ENCODE measurements at regions not wholly inside any gene's neighbourhood (a gene's known extent, or its start where the extent isn't known, plus 50 kb on each side); places are given as distances from the start of the nearest gene placed in this dataset.
"Not testable (repeated sequence)": the region's sequence is repeated elsewhere in the genome, so short reads cannot be mapped to it uniquely, and the experiment has no call there.

DNA sequence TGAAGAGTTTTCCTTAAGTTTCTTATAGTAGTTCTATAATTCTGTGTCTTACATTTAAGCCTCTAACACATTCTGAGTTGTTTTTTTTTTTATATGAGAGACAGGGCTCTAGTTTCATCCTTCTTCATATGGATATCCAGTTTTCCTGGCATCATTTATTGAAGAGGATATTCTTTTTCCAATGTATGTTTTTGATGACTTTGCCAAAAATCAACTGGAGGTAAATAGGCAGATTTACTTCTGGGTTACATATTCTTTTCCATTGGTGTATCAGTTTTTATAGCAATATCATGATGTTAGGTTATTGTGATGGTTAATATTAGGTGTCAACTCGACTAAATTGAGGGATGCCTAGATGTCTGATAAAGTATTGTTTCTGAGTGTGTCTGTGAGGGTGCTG is 650.7 kb upstream of the GRID2 start:
- DNase-seq, result no peak

DNA sequence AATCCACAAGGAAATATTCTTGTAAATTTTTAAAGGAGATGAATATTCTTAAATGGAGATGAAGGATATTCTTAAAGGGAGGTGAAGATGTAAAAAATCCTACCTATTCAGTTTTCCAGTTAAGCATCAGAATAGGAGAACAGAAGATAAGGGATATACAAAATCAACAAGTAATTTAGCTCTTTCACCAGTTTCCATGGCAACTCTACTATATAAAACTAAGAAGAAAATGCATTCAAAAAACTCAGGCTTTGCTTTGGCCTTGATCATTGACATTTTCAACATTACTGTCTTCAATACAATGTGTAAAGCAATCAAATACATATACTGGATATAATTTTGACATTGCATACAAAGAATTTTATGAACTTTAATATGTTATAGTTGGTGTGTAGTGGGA is 622.7 kb upstream of the GRID2 start:
- DNase-seq, result no peak

DNA sequence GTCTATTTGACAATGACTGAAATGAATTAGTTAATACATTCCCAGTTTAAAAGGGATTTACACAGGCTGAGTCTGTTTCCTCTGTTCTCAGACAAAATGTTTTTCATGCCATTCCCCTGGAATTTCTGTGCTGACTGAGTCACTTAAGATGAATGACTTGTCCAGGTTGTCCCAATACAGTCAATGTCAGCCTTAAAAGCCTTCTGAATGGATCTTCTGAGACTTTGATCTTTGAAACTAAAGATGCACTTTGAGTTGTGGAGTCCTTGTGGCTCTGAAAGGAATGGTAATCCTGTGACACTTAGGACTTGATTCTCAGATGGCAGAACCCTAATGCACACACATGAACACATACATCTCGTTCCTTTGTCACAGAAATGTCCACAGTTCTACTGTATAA is 622.2 kb upstream of the GRID2 start:
- no peak for DNase-seq

DNA sequence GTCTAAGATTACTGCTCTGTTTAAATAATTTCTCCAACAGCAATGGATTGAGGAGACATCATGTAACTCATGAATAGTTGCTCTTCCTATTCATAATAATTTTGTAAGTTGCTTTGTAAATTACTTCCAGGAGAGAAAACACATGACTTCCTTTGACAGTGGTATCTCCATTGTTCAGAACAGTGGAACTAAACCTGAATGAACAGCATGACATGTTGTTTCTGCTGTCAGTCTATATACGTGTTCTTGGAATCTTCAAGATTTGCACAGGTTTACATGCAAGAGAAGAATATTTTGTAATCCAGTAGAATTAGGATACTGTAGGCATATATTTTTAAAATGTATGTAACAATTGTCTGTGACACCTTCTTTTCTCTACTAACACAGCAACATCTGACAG is 618.8 kb upstream of the GRID2 start:
- no peak for DNase-seq

DNA sequence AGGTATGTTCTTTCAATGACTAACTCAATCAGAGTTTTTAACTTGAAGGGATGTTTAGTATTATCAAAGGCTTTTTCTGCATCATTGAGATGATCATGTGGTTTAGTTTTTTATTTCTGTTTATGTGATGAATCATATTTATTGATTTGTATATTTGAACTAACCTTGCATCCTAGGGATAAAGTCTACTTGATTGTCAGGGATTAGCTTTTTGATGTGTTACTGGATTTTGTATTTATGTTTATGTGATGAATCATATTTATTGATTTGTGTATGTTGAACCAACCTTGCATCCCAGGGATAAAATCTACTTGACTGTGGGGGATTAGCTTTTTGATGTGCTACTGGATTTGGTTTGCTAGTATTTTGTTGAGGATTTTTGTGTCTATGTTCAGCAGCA is 615.4 kb upstream of the GRID2 start:
- DNase-seq, result no peak

DNA sequence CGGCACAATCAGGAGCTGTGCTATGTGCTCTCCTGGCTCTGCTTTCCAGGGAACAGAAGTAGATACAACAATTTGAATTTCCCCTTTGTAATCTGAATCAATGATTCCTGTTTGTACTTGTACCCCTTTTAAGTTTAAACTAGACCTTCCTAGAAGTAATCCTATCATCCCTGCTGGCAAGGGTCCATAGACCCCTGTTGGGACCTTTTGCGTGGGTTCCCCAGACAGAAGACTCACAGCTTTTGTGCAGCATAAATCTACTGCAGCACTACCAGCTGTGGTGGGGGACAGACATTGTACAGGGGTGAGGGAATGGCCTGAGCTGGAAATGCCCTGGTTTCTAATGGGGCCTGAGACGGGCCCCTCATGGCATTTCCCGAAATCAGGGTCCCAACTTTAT is 604.1 kb upstream of the GRID2 start:
- not testable (repeated sequence) for DNase-seq

DNA sequence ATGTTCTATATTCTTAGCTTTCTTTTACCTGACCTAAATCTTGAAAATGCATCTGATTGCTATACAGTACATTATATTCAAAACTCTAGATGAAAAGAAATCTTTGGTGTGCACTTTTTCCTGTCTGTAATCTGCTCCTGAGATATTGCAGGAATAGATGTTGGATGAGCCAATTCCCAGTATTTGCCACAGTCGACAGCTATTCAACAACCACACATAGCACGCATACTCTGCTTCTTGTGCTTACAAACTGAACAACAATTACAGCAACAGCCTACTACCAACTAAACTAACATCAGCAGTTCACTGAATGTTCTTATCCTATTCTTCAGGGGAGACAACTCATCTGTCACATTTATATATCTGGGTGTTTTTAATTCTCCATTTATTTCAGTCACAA is 573.9 kb upstream of the GRID2 start:
- DNase-seq, result no peak

DNA sequence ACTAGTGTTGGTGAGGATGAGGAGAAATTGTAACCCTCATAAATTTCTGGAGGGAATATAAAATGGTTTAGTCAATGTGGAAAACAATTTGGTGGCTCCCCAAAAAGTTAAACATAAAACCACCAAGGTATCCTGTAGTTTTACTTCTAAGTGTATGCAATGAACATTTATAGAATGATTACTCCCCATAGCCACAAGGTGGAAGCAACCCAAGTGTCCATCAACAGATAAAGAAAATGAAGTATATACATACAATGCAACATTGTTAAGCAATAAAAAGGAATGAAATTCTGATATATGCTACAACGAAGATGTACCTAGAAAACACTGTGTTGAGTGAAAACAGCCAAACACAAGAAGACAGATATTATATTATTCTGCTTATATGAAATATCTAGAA is 569.1 kb upstream of the GRID2 start:
- no peak for DNase-seq

DNA sequence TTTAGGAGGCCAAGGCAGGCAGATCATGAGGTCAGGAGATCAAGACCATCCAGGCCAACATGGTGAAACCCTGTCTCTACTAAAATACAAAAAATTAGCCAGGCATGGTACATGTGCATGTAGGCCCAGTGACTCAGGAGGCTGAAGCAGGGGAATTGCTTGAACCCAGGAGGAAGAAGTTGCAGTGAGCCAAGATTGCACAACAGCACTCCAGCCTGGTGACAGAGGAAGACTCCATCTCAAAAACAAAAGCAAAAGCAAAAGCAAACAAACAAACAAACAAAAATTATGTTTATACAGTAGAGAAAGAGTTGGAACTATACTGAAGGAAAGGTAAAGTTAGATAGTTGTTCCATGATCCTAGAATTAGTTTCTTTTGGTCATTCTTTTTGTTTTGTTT is 564.9 kb upstream of the GRID2 start:
- DNase-seq, result not testable (repeated sequence)

DNA sequence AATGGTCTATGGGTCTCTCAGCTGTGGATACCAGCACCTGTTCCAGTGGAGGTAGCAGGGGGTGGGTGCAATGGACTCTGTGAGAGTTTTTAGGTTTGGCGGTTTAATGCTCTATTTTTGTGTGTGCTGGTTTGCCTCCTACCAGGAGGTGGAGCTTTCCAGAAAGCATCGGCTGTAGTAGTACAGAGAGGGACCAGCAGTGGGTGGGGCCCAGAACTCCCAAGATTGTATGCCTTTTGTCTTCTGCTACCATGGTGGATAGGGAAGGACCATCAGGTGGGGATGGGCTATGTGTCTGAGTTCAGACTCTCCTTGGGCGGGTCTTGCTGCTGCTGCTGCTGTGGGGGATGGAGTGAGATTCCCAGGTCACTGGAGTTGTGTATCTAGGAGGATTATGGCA is 557.2 kb upstream of the GRID2 start:
- no peak for DNase-seq

DNA sequence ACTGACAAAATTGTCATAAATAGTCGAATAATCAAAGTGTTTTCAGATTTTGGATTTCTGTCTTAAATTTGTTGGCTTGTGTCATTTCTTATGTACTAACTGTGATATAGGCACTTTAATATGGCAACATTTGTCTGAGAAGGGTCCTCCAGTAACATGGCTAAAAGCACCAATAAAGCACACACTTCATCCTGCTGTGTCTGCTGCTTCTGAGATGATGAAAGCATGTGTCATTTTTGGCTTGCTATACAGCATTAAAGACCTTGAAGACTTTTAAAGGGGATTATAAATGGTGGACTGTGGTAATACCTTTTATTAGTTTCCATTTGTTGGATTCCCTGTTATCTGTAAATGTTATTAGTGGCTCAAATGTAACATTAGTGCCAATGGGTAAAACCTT is 551.8 kb upstream of the GRID2 start:
- DNase-seq, result no peak

DNA sequence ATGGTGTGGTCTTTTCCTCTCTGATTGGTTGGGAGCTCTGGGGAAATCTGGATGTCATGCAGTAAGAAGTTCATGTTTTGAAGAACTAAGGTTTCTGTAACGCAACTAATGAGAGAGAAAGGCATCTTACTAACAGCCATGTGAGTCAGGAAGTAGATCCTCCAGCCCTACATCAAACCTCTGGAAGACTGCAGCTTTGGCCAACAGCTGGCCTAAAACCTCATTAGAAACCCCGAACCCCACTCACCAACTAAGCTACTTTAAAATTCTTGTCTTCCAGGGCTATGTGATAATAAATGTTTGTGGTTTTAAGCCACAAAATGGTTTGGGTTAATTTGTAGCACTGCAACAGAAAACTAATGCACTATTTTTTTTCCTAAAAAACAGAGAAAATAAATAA is 549.0 kb upstream of the GRID2 start:
- no peak for DNase-seq

DNA sequence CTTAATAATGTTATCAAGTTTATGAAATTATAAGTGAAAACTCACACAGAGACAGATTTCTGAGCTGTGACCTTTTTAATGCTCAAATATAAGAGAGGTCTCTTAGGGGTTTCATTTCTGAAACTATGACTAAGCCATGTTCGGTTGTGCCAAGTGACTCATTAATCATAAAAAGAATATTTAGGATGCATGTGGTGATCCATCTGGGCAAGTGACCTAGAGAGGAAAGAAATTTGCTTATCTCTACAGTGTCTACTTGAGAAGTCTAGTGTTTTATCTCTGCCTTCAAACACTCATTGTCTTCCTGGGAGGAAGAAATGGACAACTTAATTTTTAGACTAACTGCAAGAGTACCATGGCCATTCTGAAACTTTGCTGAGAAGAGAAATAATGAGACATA is 545.3 kb upstream of the GRID2 start:
- no peak for DNase-seq

DNA sequence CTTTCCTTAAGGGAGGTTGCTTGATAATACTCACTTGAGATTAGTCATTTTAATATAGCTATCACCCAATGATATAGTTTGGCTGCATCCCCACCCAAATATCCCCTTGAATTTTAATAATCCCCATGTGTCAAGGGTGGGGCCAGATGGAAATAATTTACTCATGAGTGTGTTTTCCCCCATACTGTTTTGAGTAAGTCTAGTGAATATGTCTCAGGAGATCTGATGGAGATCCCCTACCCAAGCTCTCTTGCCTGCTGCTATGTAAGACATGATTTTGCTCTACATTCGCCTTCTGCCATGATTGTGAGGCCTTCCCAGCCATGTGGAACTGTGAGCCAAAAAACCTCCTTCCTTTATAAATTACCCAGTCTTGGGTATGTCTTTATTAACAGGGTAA is 539.7 kb upstream of the GRID2 start:
- no peak for DNase-seq

DNA sequence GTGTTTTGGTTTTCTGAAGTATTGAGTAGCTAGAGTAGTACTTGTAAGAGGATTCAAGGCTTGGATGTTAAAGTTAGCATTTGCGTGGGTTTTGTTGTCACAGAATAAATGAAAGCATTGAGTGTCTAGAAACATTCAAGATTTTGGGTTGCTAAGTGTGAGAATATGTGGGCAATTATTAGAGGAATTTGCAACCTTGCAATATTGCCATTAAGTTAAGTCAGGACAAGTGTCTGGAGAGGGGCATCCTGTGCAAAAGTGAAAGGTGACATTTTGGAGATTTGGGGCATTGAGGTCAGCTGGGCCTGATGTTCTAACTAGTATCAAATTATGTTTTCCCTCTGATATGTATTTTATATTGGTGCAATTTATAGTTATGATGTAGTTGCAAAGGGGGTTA is 533.9 kb upstream of the GRID2 start:
- no peak for DNase-seq

DNA sequence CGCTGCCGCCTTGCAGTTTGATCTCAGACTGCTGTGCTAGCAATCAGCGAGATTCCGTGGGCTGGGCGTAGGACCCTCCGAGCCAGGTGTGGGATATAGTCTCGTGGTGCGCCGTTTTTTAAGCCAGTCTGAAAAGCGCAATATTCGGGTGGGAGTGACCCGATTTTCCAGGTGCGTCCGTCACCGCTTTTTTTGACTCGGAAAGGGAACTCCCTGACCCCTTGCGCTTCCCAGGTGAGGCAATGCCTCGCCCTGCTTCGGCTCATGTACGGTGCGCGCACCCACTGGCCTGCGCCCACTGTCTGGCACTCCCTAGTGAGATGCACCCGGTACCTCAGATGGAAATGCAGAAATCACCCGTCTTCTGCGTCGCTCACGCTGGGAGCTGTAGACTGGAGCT is 512.1 kb upstream of the GRID2 start:
- not testable (repeated sequence) for DNase-seq

DNA sequence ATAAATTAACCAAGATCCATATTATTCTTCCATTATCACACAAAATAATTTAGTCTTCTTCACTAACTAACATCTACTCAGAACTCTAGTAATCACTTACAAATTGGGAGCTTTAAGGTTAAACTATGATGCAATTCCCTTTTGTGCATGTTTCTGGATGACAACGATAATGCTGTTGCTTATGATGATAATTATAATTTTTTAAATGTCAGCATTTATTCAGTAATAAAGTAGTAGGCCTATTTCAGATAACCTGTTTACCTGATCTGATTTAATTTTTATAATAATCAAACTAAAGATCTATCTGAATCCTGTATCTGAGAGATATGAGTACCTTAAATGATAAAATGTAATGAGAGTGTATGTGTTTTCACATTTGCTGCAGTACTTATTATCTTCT is 507.8 kb upstream of the GRID2 start:
- no peak for DNase-seq

DNA sequence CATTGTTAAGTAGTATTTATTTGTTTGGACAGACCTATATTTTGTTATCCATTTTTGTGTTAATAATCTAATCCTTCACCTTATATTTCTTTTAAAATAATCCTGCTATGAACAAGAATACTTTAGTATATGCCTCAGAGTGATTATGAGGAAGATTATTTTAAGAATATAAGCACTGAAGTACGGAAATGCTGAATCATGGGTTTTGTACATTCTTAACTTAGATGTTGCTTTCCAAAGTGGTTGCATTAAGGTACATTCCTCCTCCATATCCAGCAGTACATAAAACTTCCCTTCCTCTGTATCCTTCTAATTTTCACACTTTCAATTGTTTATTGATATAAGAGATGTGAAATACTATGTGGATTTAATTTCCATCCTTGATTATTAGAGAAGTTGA is 491.4 kb upstream of the GRID2 start:
- no peak for DNase-seq

DNA sequence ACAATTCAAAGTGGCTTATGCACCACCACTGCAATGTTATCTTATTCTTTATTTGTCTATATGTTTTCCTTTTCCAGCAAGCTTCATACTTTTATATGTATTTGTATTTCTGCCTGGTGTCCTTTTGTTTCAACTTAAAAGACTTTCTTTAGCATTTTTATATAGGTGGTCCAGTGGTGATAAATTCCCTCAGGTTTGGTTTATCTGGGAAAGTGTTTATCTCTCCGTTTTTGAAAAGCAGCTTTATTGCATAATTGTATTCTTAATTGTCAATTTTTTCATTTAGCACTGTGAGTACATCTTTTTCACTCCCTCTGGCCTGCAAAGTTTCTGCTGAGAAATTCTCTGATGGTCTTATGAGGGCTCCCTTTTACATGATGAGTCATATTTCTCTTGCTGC is 479.0 kb upstream of the GRID2 start:
- DNase-seq, result no peak

DNA sequence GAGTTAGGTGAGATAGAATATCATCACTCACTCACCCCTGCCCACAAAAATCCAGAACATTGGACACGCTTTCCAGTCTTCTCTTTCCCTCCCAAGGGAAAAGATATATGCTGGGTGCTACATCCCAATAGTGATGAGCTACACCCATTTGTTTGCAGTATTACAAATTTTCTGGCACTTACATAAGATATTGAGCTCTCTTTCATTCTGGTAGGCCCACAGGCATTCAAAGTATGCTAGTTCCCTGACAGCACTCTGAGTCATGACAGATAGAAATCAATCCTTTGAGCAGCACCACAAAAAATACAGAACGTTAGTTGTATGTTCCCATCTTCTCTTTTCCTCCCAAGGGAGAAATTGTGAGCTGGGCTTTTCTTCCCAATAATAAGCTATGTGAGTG is 477.6 kb upstream of the GRID2 start:
- no peak for DNase-seq

DNA sequence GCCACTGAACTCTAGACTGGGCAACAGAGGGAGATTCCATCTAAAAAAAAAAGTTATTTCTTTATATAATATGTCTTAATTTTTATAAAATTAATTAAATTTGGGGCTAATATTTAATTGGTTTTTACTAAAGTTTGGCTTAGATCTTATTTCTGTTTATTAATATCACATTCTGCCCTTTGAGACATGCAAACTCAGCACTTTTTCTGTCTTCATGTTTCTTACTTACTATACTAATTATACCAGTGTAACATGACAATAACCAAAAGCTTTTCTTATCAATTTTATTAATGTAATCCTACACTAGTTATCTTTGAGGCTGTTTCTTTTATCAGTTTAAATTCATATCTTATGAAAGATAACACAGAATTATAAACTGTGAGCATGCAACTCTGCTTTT is 475.9 kb upstream of the GRID2 start:
- no peak for DNase-seq

DNA sequence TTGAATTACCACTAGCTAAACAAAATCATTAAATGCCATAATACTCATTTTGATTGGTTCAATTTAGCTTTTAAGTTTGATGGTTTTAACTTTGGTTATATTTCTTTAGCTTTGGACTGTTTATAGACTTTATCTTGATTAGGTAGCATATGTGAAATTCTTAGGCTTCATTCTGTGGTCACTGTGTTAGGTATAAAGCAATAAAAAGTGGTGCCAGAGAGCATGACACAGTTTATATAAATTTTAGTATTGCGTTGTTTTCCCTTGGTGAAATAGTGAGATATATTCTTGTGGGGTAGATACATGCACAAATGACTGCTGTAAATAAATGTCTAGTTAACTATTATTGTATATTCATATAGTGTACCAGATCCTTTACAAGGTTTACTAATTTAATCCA is 474.2 kb upstream of the GRID2 start:
- DNase-seq, result no peak

DNA sequence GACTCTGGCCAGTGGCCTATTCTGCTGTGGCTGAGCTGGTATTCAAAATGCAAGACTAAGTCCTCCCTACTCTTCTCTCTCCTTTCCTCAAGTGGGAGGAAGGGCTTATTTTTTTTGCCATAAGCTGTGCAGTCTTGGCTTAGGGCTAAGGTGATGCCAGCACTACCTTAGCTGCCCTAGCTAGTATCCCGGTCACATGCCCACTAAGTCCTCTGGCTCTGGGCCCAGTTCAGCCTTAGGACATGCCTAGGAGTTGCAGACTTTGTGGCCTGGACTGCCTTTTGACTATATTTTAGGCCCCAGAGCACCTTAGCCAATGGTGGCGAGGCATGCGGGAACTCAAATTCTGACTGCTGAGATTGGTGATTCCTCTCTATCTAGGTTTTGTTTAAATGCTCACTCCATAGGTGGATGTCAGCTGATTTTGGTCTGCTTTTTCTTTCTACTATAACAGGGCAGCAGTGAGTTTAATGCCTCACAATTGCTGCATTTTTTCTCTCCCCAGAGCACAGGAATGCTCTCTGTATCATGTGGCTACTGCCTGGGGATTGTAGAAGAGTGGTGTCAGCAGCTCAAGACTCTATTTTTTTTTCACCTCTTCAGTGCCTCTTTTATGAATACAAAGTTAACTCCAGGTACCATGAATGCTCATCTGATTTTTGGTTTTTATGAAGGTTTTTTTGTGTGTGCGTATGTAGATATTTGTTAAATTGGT is 472.9 kb upstream of the GRID2 start:
- no peak for DNase-seq

DNA sequence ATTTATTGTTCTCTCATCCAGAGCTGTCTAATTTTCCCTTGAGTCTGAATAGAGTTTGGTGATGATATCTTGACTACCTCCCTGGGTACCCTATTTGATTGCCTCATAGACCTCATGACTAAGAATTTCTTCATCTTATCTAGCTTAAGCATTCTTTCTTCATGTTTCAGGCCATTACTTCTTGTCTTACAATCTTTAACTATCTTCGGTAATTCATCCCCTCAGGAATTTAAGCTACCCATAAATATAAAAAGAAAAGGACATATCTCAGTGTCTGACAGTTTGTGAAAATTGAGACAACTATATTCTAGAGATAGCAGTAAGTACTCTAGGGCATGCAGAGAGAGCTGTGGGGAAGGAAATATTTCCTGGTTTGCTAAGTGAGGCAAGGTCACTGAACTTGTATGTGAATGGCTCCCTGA is 466.1 kb upstream of the GRID2 start:
- no peak for DNase-seq

DNA sequence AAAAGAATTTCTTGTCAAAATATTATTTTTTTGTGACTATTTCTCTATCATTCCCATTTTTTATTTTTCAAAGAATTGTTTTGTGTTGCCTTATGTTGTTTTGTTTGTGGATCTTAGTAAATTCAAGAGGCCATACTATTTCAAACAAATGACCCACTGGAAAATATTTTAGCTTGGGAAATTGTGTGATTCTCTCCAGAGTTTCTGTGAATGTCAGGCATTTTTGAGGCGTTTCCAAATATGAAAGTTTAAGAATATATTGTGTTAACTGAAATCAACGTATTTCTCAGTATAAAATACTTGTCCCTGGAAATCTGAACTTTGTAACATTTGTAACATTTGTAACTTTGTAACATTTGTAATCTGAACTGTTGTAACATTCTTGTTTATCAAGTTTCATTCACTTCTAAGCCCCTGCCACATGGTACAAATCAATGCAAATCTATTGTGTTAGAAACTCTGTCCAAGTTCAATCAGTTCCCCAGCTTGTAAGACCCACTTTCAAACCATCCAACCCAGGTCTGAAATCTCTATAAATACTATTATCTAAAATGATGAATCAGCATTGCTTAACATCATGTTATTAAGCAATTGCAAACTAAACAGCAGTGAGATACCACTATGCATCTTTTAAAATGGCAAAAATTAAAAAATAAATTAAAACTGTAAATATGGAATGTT is 465.4 kb upstream of the GRID2 start:
- no peak for DNase-seq

Measured in NCI-H2029 treated with DMSO at 0.1 percent for 48 hours (cell line).